Kidney capillary endothelial cell (primary cell): ENCODE measurements at regions not wholly inside any gene's neighbourhood (a gene's known extent, or its start where the extent isn't known, plus 50 kb on each side); places are given as distances from the start of the nearest gene placed in this dataset.
"Not testable (repeated sequence)": the region's sequence is repeated elsewhere in the genome, so short reads cannot be mapped to it uniquely, and the experiment has no call there.

Experiments used
- DNase-seq: peaks from one replicate; pipeline ENCODE4 v3.0.0-alpha.2; 2018; ENCODE audit warnings: low spot score

DNA sequence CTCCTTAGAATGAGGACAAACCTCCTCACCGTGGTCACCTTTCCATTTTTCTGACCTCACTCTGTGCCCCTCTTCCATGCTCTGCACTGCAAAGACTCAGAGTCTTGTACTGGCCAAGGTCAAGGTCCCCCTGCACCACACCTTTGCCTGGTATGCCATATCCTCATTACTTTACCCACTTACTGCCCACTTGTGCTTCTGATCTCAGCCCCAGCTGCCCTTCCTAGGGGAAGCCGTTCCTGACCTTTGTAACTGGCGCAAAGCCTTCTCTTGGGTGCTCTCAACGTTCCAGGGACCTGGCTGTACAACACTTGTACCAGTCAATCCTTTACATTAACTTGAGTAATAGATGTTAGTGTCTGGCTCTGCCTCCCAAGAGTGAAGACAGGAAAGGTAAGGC lies 256.0 kb downstream of the SV2B start:
- no peak for DNase-seq

GRCh38 chr15:91357011-91357410 lies 257.0 kb downstream of the SV2B start:
- no peak for DNase-seq

GRCh38 chr15:91357486-91357885 lies 257.4 kb downstream of the SV2B start:
- DNase-seq = no peak

DNA sequence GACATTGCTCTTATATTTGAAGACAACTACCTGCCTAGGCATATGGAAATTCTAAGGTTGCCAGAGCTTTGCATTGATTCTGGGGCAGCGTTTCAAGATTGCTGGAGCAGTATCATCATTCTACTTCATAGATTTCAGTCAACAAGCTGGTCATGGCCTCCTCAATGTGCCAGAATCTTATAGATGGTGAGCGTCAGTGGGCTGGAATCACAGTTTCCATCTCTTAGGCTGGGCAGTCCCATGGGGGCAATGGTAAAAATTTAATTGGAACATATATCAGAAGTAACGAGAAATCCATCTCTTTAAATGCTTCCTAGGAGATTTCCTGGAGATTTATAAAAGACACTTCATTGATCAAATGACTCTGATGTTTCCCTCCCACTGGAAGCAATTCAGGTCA lies 258.3 kb downstream of the SV2B start:
- no peak for DNase-seq

DNA sequence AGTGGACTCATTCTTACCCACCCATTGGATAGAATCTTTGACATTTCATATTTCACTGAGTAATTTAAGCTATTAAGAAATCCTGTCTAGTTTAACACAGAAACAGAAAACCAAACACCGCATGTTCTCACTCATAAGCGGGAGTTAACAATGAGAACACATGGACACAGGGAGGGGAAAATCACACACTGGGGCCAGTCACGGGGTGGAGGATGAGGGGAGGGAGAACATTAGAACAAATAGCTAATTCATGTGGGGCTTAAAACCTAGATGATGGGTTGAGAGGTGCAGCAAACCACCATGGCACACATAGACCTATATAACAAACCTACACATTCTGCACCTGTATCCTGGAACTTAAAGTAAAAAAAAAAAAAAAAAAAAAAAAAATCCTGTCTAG lies 261.6 kb downstream of the SV2B start:
- DNase-seq = not testable (repeated sequence)

DNA sequence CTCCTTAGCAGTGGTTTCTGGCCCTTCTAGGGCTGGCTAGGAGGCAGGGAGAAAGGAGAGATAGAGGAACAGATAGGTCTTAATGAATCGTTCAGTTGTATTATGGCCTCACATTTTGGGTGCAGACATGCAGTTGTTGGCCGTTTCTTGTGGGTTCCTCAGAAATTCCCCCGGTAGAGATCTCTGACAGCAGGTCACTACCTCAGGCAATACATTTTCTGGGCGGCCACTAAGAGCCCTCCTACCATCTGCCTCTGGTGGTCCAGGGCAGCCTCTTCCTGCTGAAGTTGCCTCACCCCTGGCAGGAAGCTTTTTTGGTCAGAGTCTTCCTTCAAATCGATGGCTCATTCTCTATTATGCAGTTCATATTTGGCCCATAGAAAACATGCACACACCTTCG lies 266.1 kb downstream of the SV2B start:
- DNase-seq = no peak

DNA sequence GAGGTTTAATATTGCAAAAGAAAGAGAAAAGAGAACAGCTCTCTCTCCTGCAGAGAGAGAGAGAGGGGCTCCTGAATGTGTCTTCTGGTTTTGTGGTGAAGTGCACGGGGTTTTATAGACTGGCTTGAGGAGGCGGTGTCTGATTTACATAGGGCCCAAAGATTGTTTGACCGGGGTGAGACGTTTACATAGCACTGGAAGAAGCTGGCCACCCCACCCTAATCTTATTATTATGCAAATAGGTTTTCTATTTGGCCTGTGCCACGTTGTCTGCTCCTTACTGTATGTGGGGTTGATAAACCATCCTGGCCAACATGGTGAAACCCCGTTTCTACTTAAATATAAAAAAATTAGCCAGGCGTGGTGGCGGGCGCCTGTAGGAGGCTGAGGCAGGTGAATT lies 268.6 kb downstream of the SV2B start:
- no peak for DNase-seq

GRCh38 chr15:91369823-91370222 lies 269.8 kb downstream of the SV2B start:
- no peak for DNase-seq

GRCh38 chr15:91371345-91371744 lies 271.3 kb downstream of the SV2B start:
- not testable (repeated sequence) for DNase-seq

DNA sequence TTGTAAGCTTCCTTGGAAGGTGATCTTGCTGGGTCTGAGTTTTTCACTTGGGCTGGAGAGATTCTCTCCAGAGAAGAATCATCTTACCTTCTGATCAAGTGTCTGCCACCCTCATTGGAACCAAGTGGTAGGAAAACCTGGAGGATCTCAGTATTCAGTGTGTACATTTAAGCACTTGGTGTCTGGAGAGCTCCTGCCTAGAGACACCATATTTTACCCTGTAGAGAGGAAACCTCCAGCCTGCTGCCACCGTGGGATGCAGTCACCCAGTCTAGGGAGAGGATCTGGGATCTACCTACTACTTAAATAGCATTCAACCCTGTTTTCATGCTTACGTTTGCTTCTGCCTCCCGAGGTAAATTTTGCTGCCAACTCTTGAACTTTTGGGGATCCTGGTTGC lies 274.3 kb downstream of the SV2B start:
- no peak for DNase-seq

DNA sequence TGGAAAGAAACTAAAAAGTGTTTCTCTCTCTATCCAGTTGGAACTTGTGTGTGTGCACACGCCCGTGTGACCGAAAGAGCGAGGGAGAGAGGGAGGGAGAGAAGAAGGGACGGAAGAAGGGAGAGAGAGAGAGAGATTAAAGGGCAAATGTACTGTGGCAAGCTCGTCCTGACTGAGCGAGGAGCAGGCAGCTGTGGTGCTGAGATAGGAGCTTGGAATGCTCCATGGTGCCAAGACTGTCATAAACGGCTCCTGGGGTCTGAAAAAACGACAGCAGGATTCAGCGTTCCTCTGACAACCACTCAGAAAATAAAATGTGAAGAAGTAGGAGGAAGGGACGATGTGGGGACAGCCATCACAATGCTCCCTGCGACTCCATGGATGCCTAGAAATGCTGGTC lies 276.0 kb downstream of the SV2B start:
- no peak for DNase-seq

GRCh38 chr15:91380114-91380513 lies 280.1 kb downstream of the SV2B start:
- no peak for DNase-seq

- no peak for DNase-seq
These were observed 283.5 kb downstream of the SV2B start for GRCh38 chr15:91383532-91383931.

- no peak for DNase-seq
These were observed 284.2 kb downstream of the SV2B start for GRCh38 chr15:91384189-91384730.

- DNase-seq = peak; percentile 5
These were observed 285.3 kb downstream of the SV2B start for GRCh38 chr15:91385311-91385710.

GRCh38 chr15:91393186-91393585 lies 293.1 kb downstream of the SV2B start:
- no peak for DNase-seq

DNA sequence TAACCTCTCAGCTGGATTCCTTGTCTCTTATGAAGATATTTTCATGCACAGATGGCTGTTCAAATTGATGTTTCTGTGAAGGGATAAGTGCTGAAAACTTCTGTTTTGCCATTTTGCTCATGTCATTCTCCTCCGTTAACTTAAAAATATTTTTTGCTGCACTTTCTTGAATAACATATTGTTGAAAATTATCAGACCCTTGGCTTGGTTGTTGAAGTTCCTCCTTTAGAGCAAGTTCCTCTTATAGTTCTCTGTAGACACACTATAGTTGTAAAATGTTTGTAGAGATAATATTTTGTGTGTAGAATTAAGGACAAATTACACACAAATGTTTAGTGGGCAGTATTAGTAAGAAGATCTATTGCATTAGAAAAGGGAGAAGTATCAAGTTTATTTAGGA lies 300.4 kb downstream of the SV2B start:
- DNase-seq = no peak

GRCh38 chr15:91407269-91407889 lies 307.3 kb downstream of the SV2B start:
- peak; percentile 3 for DNase-seq

GRCh38 chr15:91408476-91409076 lies 308.5 kb downstream of the SV2B start:
- no peak for DNase-seq

GRCh38 chr15:91409387-91409786 lies 309.3 kb downstream of the SV2B start:
- DNase-seq = no peak

- DNase-seq = no peak
These were observed 311.5 kb downstream of the SV2B start for GRCh38 chr15:91411586-91411985.

DNA sequence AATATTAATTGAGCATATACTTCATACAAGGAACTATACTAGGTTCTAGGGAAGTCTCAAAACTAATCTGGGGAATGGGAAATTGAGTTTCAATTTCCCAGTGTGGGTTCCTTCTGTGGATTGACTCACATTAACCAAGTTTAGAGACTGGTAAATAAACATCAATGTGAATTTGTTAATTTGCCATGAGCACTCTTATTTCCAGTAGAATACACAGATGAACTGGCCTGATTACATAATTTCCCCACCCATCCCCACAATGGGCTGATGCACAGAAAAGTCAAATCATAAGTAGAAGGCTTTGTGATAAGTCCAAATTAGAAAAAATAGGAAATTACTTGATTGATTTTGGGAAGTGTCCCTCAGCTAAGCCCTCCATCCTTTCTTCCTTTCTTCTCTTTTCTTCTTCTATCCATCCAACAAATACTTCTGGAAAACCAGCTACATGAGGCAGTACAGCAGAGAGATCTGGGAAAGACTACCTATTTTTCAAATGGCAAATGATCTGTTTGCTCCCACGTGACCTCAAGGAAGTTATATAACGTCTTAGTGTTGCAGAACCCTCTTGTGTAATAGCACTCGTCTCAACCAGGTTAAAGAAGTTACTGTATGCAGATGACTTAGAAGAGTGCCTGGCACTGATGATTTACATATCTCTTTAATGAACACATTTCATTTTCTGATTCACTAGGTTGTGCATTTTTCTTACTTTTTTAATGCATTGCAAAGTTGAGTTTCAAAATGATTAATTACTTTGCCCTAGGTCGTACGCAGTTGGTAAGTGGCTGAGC lies 312.3 kb downstream of the SV2B start:
- DNase-seq = no peak

DNA sequence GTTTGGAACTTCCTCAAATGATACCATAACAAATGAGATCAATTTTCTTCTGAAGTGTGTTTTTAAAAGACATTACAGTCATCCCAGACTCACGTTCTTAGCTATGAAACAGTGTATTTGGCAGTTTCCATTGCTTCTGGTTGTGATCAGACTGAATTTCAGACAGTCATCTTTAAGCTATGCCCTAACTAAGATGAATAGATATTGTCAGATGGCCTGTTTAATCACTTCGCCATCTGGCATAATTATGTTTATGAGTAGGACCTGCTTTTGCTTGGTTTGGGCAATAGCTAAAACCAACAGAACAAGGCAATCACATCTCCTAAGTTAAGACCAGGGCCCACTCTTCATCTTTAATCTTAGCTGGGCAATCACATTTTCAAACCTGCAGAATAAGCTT lies 313.1 kb downstream of the SV2B start:
- DNase-seq = no peak
